GM10248 (cell line): ENCODE measurements at regions not wholly inside any gene's neighbourhood (a gene's known extent, or its start where the extent isn't known, plus 50 kb on each side); places are given as distances from the start of the nearest gene placed in this dataset.

Experiments
- CTCF ChIA-PET: fragments of 300-600 bp; sonication (Branson Sonifier 250); formaldehyde crosslinking; extraction: SDS; loops from one replicate; lab custom pipeline; 2021; ENCODE audit warnings: antibody characterized with exemption; lab: Yijun Ruan, JAX
- POLR2A ChIA-PET: fragments of 350-650 bp; sonication (Branson Sonifier 250); formaldehyde crosslinking; extraction: SDS; loops from one replicate; lab custom pipeline; 2020; ENCODE audit warnings: antibody characterized with exemption; lab: Yijun Ruan, JAX
- DNase-seq: peaks from one replicate; pipeline ENCODE4 v3.0.0; 2012; ENCODE audit errors: extremely low spot score
- CTCF ChIP-seq: IDR thresholded peaks from 2 replicates; pipeline ENCODE4 v1.5.1; 2012; ENCODE audit warnings: mild to moderate bottlenecking, low read depth; ENCODE audit errors: extremely low read depth, missing control alignments, control extremely low read depth

DNA sequence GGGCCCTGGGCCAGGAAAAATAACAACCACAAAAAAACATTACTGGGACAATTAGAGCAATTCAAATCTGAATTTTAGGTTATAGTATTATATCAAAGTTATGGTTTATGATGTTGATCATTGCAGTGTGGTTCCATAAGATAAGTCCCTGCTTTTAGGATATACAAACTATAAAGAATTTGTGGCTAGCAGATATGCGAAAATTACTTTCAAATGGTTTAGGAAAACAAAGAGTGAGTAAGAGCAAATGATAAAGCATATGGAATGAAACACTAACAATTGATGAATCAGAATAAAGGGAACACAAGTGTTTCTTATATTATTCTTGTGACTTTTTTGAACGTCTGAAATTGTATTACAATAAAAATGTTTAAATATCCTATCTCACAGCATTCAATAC is 64.4 kb upstream of the HECTD2 start:
- DNase-seq: no peak
- CTCF ChIA-PET: no interaction called here
- POLR2A ChIA-PET: no interaction called here
- TF ChIP-seq CTCF: no peak

DNA sequence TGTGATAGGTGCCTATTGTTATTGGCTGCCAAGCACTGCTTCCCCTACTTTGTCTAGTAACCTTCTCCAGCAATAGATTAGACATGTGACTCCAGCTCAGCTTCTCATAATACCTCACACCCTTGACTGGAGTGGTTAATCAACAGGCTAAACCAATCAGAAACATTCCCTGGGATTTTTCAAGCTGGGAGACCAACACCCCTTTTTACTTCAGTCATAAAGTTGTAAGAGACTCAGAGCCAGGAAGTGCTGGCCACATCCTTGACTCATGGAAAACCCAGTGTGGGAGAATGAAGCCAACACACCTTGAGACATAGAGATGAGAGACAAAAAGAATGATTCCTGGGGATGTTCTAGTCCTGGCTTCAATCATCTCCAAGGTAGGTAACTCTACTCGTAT is 62.6 kb upstream of the HECTD2 start:
- no peak for TF ChIP-seq CTCF
- CTCF ChIA-PET: no interaction called here
- no peak for DNase-seq
- POLR2A ChIA-PET: no interaction called here

- TF ChIP-seq CTCF: no peak
- CTCF ChIA-PET: interaction anchor here (1.3 kb wide), 1 partner anchor 9 kb away, joined by 4 read pairs; no protein-coding TSS in a partner anchor
- POLR2A ChIA-PET: no interaction called here
- no peak for DNase-seq
These were observed 60.8 kb upstream of the HECTD2 start for GRCh38 chr10:91349381-91349780.

GRCh38 chr10:91350651-91351081 is 59.5 kb upstream of the HECTD2 start:
- ChIA-PET CTCF (interaction anchor here (1.0 to 1.1 kb wide), 2 partner anchors 11 to 19 kb away, joined by 3 read pairs; no protein-coding TSS in a partner anchor), POLR2A (interaction anchor here (0.6 kb wide), 1 partner anchor 42 kb away, joined by 7 read pairs; no protein-coding TSS in a partner anchor)
- no peak for TF ChIP-seq CTCF
- no peak for DNase-seq

- TF ChIP-seq CTCF: no peak
- CTCF ChIA-PET: no interaction called here
- DNase-seq: no peak
- POLR2A ChIA-PET: no interaction called here
These were observed 57.4 kb upstream of the HECTD2 start for GRCh38 chr10:91352760-91353159.

- CTCF ChIA-PET: interaction anchor here (0.9 to 1.6 kb wide), 6 partner anchors 12 to 61 kb away, joined by 3 to 4 read pairs (median 3); no protein-coding TSS in a partner anchor
- no peak for TF ChIP-seq CTCF
- DNase-seq: peak; percentile 10
- POLR2A ChIA-PET: no interaction called here
These were observed 55.7 kb upstream of the HECTD2 start for GRCh38 chr10:91354166-91355075.
